ENCODE measurements at regions not wholly inside any gene's neighbourhood (a gene's known extent, or its start where the extent isn't known, plus 50 kb on each side); places are given as distances from the start of the nearest gene placed in this dataset.

GRCh38 chr5:155441849-155442248 lies 428.3 kb downstream of the KIF4B start:
- TF ChIP-seq, protein P1, sequence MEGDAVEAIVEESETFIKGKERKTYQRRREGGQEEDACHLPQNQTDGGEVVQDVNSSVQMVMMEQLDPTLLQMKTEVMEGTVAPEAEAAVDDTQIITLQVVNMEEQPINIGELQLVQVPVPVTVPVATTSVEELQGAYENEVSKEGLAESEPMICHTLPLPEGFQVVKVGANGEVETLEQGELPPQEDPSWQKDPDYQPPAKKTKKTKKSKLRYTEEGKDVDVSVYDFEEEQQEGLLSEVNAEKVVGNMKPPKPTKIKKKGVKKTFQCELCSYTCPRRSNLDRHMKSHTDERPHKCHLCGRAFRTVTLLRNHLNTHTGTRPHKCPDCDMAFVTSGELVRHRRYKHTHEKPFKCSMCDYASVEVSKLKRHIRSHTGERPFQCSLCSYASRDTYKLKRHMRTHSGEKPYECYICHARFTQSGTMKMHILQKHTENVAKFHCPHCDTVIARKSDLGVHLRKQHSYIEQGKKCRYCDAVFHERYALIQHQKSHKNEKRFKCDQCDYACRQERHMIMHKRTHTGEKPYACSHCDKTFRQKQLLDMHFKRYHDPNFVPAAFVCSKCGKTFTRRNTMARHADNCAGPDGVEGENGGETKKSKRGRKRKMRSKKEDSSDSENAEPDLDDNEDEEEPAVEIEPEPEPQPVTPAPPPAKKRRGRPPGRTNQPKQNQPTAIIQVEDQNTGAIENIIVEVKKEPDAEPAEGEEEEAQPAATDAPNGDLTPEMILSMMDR (IDR thresholded peaks at IDR 0.05), result no peak
- no peak for TF ChIP-seq POLR2A (IDR thresholded peaks at IDR 0.05)
